A673 (cell line): ENCODE measurements at regions not wholly inside any gene's neighbourhood (a gene's known extent, or its start where the extent isn't known, plus 50 kb on each side); places are given as distances from the start of the nearest gene placed in this dataset.

Source experiments
- EZH2 ChIP-seq: fragments of 200-600 bp; sonication (generic); IDR thresholded peaks from 2 replicates; pipeline ENCODE4 v1.6.1; 2017; ENCODE audit warnings: borderline replicate concordance, low read depth, mild to moderate bottlenecking, mixed read lengths, antibody characterized with exemption, low read length; ENCODE audit not compliant: poor library complexity, severe bottlenecking
- TF ChIP-seq, protein P1 (sequence below): fragments of 300-800, 200-600 bp; sonication (generic); conservative IDR thresholded peaks from 2 replicates; pipeline ENCODE4 v1.5.1; 2017; ENCODE audit warnings: low read depth, mild to moderate bottlenecking, antibody characterized with exemption, low read length, moderate library complexity, mixed read lengths

DNA sequence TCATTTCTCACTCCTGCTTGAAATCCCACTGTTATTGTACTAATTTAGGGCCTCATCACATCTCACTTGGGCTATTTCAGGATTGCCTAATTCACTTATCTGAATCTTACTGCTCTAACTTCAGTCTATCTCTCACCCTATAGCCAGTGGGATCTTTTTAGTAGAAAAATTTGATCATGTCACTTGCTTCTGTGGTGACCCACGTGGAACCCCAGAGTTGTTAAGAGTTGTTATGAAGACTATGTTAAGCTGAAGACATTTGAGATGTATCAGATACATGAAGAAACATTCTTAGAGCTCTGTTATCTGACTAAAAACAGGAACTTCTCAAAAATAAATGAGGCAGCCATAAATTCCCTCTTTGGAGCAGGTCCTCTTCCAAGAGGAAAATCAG, 1375.6 kb upstream of the TENM4 start:
- TF ChIP-seq, protein P1, sequence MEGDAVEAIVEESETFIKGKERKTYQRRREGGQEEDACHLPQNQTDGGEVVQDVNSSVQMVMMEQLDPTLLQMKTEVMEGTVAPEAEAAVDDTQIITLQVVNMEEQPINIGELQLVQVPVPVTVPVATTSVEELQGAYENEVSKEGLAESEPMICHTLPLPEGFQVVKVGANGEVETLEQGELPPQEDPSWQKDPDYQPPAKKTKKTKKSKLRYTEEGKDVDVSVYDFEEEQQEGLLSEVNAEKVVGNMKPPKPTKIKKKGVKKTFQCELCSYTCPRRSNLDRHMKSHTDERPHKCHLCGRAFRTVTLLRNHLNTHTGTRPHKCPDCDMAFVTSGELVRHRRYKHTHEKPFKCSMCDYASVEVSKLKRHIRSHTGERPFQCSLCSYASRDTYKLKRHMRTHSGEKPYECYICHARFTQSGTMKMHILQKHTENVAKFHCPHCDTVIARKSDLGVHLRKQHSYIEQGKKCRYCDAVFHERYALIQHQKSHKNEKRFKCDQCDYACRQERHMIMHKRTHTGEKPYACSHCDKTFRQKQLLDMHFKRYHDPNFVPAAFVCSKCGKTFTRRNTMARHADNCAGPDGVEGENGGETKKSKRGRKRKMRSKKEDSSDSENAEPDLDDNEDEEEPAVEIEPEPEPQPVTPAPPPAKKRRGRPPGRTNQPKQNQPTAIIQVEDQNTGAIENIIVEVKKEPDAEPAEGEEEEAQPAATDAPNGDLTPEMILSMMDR, result no peak
- TF ChIP-seq EZH2, result no peak
